ENCODE measurements at regions not wholly inside any gene's neighbourhood (a gene's known extent, or its start where the extent isn't known, plus 50 kb on each side); places are given as distances from the start of the nearest gene placed in this dataset.

DNA sequence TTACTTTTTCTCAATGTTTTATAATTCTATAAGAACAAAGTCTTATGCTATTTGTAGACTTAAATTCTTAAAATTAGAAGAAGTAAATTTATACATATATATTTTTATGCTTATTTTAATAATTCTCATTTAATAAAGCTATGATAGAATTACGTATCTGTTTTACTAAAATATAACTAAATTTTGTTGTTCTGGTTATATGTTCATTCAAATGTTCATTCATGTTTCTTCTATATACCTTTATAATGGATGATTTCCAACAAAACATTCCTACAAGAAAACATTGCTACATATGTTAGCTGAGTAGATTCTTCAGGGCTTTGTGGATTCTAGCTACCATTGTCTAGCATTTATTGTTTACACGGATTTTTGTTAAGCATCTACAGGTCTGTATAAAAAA, 634.3 kb upstream of the PCDH20 start:
- TF ChIP-seq, protein P1, sequence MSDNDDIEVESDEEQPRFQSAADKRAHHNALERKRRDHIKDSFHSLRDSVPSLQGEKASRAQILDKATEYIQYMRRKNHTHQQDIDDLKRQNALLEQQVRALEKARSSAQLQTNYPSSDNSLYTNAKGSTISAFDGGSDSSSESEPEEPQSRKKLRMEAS (IDR thresholded peaks at IDR 0.05) = no peak
- TF ChIP-seq, protein P2, sequence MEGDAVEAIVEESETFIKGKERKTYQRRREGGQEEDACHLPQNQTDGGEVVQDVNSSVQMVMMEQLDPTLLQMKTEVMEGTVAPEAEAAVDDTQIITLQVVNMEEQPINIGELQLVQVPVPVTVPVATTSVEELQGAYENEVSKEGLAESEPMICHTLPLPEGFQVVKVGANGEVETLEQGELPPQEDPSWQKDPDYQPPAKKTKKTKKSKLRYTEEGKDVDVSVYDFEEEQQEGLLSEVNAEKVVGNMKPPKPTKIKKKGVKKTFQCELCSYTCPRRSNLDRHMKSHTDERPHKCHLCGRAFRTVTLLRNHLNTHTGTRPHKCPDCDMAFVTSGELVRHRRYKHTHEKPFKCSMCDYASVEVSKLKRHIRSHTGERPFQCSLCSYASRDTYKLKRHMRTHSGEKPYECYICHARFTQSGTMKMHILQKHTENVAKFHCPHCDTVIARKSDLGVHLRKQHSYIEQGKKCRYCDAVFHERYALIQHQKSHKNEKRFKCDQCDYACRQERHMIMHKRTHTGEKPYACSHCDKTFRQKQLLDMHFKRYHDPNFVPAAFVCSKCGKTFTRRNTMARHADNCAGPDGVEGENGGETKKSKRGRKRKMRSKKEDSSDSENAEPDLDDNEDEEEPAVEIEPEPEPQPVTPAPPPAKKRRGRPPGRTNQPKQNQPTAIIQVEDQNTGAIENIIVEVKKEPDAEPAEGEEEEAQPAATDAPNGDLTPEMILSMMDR (IDR thresholded peaks at IDR 0.05; ENCODE audit: low read depth, low read length, missing input control) = no peak
- TF ChIP-seq GABPA (IDR thresholded peaks at IDR 0.05 in 1 of 2, conservative IDR thresholded peaks at IDR 0.05 in 1 of 2) (no peak), FOXA1 (IDR thresholded peaks at IDR 0.05) (no peak), EGR1 (IDR thresholded peaks at IDR 0.05; ENCODE audit: low read depth in 2 of 2) (no peak), RAD21 (IDR thresholded peaks at IDR 0.05) (no peak), NR2F2 (IDR thresholded peaks at IDR 0.05) (no peak), TAF1 (conservative IDR thresholded peaks at IDR 0.05) (no peak)

Measured in liver (tissue), 3 donors.